ENCODE measurements at regions not wholly inside any gene's neighbourhood (a gene's known extent, or its start where the extent isn't known, plus 50 kb on each side); places are given as distances from the start of the nearest gene placed in this dataset.

DNA sequence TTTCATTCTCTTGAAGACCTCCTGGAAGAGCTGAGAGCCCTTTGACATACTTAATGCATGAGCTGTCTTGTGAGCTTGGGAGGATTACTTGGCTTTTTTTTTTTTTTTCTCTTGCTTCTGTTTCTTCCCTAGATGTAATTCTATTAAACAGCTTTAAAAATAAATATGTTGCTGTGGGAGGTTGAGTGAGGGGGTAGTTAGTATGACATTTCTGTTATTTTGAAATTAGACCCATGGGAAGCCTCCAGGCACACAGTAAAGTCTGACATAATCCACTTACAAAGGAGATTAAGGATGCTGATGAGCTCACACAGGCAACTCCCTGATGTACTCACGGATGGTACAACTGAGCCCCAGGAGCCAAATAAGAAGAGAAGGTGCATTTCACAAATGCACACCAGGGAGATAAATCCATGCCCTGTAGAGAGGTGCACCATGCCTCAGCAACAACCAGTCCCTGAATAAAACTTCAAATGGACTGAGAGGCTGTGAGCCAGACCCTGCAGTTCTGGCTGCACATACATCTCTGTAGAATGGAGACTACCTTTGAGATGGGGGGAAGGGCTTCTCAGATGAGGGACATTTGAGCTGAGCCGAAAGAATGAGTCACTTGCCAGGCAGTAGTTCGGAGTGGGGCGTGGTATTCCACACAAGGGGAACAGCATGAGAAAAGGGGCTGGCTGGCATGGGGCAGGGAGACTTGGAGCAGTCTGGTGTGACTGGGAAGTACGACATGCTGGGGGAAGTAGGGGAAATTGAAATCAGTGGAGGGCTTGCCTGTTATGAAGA, 68.7 kb downstream of the ACTL7B start (continued):
- TF ChIP-seq ZNF24 (tag by site-specific recombination; IDR thresholded peaks at IDR 0.05) = peak; percentile 73; the same call in 1 of the 2 replicates
- no peak for TF ChIP-seq ZNF239 (tag by site-specific recombination; IDR thresholded peaks at IDR 0.05)
- peak; percentile 80 for TF ChIP-seq OSR2 (tag by site-specific recombination; IDR thresholded peaks at IDR 0.05)
- TF ChIP-seq MYNN (tag by site-specific recombination; IDR thresholded peaks at IDR 0.05; ENCODE audit: borderline replicate concordance) = peak; percentile 44; the same call in 1 of the 2 replicates
- TF ChIP-seq KLF16 (tag by site-specific recombination; IDR thresholded peaks at IDR 0.05) = no peak
- TF ChIP-seq ZNF629 (tag by site-specific recombination; IDR thresholded peaks at IDR 0.05) = peak; percentile 95
- TF ChIP-seq ZNF10 (tag by site-specific recombination; IDR thresholded peaks at IDR 0.05) = peak; percentile 63; the same call in 1 of the 2 replicates
- TF ChIP-seq, protein P1, sequence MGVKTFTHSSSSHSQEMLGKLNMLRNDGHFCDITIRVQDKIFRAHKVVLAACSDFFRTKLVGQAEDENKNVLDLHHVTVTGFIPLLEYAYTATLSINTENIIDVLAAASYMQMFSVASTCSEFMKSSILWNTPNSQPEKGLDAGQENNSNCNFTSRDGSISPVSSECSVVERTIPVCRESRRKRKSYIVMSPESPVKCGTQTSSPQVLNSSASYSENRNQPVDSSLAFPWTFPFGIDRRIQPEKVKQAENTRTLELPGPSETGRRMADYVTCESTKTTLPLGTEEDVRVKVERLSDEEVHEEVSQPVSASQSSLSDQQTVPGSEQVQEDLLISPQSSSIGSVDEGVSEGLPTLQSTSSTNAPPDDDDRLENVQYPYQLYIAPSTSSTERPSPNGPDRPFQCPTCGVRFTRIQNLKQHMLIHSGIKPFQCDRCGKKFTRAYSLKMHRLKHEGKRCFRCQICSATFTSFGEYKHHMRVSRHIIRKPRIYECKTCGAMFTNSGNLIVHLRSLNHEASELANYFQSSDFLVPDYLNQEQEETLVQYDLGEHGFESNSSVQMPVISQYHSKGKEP (tag by site-specific recombination; IDR thresholded peaks at IDR 0.05) = 0 out of 2 replicates have a peak, but pooled peaks have one; percentile 59
- no peak for TF ChIP-seq HOXA7 (CRISPR knock-in tag; IDR thresholded peaks at IDR 0.05; ENCODE audit: borderline replicate concordance)
- TF ChIP-seq, protein P2, sequence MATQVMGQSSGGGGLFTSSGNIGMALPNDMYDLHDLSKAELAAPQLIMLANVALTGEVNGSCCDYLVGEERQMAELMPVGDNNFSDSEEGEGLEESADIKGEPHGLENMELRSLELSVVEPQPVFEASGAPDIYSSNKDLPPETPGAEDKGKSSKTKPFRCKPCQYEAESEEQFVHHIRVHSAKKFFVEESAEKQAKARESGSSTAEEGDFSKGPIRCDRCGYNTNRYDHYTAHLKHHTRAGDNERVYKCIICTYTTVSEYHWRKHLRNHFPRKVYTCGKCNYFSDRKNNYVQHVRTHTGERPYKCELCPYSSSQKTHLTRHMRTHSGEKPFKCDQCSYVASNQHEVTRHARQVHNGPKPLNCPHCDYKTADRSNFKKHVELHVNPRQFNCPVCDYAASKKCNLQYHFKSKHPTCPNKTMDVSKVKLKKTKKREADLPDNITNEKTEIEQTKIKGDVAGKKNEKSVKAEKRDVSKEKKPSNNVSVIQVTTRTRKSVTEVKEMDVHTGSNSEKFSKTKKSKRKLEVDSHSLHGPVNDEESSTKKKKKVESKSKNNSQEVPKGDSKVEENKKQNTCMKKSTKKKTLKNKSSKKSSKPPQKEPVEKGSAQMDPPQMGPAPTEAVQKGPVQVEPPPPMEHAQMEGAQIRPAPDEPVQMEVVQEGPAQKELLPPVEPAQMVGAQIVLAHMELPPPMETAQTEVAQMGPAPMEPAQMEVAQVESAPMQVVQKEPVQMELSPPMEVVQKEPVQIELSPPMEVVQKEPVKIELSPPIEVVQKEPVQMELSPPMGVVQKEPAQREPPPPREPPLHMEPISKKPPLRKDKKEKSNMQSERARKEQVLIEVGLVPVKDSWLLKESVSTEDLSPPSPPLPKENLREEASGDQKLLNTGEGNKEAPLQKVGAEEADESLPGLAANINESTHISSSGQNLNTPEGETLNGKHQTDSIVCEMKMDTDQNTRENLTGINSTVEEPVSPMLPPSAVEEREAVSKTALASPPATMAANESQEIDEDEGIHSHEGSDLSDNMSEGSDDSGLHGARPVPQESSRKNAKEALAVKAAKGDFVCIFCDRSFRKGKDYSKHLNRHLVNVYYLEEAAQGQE (tag by site-specific recombination; IDR thresholded peaks at IDR 0.05) = no peak
- peak; percentile 46; the same call in 1 of the 2 replicates for TF ChIP-seq ZNF660 (tag by site-specific recombination; IDR thresholded peaks at IDR 0.05)
- TF ChIP-seq ZNF184 (tag by site-specific recombination; IDR thresholded peaks at IDR 0.05) = peak; percentile 69; the same call in 1 of the 2 replicates
- TF ChIP-seq IKZF3 (tag by site-specific recombination; IDR thresholded peaks at IDR 0.05) = peak; percentile 37
- TF ChIP-seq KLF1 (tag by site-specific recombination; IDR thresholded peaks at IDR 0.05) = peak; percentile 54; the same call in 1 of the 2 replicates
- TF ChIP-seq, protein P3, sequence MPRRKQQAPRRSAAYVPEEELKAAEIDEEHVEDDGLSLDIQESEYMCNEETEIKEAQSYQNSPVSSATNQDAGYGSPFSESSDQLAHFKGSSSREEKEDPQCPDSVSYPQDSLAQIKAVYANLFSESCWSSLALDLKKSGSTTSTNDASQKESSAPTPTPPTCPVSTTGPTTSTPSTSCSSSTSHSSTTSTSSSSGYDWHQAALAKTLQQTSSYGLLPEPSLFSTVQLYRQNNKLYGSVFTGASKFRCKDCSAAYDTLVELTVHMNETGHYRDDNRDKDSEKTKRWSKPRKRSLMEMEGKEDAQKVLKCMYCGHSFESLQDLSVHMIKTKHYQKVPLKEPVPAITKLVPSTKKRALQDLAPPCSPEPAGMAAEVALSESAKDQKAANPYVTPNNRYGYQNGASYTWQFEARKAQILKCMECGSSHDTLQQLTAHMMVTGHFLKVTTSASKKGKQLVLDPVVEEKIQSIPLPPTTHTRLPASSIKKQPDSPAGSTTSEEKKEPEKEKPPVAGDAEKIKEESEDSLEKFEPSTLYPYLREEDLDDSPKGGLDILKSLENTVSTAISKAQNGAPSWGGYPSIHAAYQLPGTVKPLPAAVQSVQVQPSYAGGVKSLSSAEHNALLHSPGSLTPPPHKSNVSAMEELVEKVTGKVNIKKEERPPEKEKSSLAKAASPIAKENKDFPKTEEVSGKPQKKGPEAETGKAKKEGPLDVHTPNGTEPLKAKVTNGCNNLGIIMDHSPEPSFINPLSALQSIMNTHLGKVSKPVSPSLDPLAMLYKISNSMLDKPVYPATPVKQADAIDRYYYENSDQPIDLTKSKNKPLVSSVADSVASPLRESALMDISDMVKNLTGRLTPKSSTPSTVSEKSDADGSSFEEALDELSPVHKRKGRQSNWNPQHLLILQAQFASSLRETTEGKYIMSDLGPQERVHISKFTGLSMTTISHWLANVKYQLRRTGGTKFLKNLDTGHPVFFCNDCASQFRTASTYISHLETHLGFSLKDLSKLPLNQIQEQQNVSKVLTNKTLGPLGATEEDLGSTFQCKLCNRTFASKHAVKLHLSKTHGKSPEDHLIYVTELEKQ (tag by site-specific recombination; IDR thresholded peaks at IDR 0.05; ENCODE audit: borderline replicate concordance) = peak; percentile 56; the same call in 1 of the 2 replicates
- 0 out of 2 replicates have a peak, but pooled peaks have one; percentile 26 for TF ChIP-seq OVOL3 (tag by site-specific recombination; IDR thresholded peaks at IDR 0.05)
- 0 out of 2 replicates have a peak, but pooled peaks have one; percentile 18 for TF ChIP-seq TCF7L2 (IDR thresholded peaks at IDR 0.05; ENCODE audit: borderline replicate concordance, low read depth, low read length)
- TF ChIP-seq, protein P4, sequence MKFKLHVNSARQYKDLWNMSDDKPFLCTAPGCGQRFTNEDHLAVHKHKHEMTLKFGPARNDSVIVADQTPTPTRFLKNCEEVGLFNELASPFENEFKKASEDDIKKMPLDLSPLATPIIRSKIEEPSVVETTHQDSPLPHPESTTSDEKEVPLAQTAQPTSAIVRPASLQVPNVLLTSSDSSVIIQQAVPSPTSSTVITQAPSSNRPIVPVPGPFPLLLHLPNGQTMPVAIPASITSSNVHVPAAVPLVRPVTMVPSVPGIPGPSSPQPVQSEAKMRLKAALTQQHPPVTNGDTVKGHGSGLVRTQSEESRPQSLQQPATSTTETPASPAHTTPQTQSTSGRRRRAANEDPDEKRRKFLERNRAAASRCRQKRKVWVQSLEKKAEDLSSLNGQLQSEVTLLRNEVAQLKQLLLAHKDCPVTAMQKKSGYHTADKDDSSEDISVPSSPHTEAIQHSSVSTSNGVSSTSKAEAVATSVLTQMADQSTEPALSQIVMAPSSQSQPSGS (tag by site-specific recombination; IDR thresholded peaks at IDR 0.05; ENCODE audit: low read depth) = peak; percentile 76
- 0 out of 2 replicates have a peak, but pooled peaks have one; percentile 24 for TF ChIP-seq ZBTB48 (tag by site-specific recombination; IDR thresholded peaks at IDR 0.05)
- TF ChIP-seq, protein P5, sequence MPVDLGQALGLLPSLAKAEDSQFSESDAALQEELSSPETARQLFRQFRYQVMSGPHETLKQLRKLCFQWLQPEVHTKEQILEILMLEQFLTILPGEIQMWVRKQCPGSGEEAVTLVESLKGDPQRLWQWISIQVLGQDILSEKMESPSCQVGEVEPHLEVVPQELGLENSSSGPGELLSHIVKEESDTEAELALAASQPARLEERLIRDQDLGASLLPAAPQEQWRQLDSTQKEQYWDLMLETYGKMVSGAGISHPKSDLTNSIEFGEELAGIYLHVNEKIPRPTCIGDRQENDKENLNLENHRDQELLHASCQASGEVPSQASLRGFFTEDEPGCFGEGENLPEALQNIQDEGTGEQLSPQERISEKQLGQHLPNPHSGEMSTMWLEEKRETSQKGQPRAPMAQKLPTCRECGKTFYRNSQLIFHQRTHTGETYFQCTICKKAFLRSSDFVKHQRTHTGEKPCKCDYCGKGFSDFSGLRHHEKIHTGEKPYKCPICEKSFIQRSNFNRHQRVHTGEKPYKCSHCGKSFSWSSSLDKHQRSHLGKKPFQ (tag by site-specific recombination; IDR thresholded peaks at IDR 0.05) = no peak
- no peak for TF ChIP-seq ZNF404 (tag by site-specific recombination; IDR thresholded peaks at IDR 0.05)
- peak; percentile 67 for TF ChIP-seq SP7 (tag by site-specific recombination; IDR thresholded peaks at IDR 0.05)
- peak; percentile 76; the same call in 1 of the 2 replicates for TF ChIP-seq ZNF366 (tag by site-specific recombination; conservative IDR thresholded peaks at IDR 0.05)
- no peak for TF ChIP-seq ZNF132 (tag by site-specific recombination; IDR thresholded peaks at IDR 0.05; ENCODE audit: borderline replicate concordance)
- peak; percentile 87 for TF ChIP-seq GLIS1 (tag by site-specific recombination; IDR thresholded peaks at IDR 0.05)
- TF ChIP-seq, protein P6, sequence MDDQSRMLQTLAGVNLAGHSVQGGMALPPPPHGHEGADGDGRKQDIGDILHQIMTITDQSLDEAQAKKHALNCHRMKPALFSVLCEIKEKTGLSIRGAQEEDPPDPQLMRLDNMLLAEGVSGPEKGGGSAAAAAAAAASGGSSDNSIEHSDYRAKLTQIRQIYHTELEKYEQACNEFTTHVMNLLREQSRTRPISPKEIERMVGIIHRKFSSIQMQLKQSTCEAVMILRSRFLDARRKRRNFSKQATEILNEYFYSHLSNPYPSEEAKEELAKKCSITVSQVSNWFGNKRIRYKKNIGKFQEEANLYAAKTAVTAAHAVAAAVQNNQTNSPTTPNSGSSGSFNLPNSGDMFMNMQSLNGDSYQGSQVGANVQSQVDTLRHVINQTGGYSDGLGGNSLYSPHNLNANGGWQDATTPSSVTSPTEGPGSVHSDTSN (CRISPR knock-in tag; IDR thresholded peaks at IDR 0.05) = no peak
